ENCODE measurements at regions not wholly inside any gene's neighbourhood (a gene's known extent, or its start where the extent isn't known, plus 50 kb on each side); places are given as distances from the start of the nearest gene placed in this dataset.

DNA sequence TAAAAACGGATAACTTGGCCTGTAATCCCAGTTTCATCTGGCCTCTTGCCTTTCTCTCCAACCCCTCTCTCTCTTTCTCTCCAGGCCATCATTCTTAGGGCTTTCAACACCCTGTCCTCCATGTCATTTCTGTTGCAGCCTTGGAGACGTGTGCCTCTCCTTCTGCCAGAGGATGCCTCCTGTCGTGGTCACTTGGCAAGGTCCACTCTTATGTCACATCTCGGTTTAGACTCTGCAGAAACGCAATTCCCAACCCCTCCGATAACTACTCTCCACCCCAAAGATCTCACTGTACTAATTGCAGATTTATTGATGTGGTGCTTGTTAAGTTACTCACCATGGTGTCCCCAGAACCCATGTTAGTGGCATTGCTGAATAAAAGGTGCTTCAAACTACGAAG, 787.3 kb upstream of the RBFOX1 start:
- DNase-seq (ENCODE audit: low read depth, low spot score) (no peak), ATAC-seq (no peak)
- no TSS peak for BruUV-seq (replicated peaks)
- Histone ChIP-seq H3K9me2 (ENCODE audit: insufficient read depth) (no peaks in the 10 kb centered on the region), H3K4me1 (ENCODE audit: control insufficient read depth in 1 of 2, insufficient read depth in 2 of 2, low read length in 2 of 2) (no peaks in the 10 kb centered on the region), H3K9ac (ENCODE audit: low read length) (no peak overlapping the region), H2AFZ (ENCODE audit: low read depth, low read length, poor library complexity, severe bottlenecking) (no peak overlapping the region), H3K79me2 (ENCODE audit: insufficient read depth, low read length) (no peaks in the 10 kb centered on the region), H4K20me1 (ENCODE audit: insufficient read depth) (no peaks in the 10 kb centered on the region), H3K27ac (ENCODE audit: low read depth, low read length) (no peak overlapping the region), H3K4me2 (ENCODE audit: low read length) (no peak overlapping the region), H3K36me3 (ENCODE audit: control insufficient read depth in 1 of 2, insufficient read depth in 2 of 2, low read length in 2 of 2) (no peaks in the 10 kb centered on the region), H3K9me3 (ENCODE audit: control insufficient read depth in 1 of 2, insufficient read depth in 1 of 2, low read depth in 1 of 2, low read length in 2 of 2) (no peaks in the 10 kb centered on the region), H3K4me3 (replicated peaks in 1 of 2; ENCODE audit: low read depth in 1 of 2, low read length in 2 of 2) (no peak overlapping the region), H3K27me3 (ENCODE audit: insufficient read depth, low read length) (no peaks in the 10 kb centered on the region)
- POLR2A ChIA-PET, result no interaction called here
- RAD21 ChIA-PET (ENCODE audit: low non-redundant PET in 1 of 2, low total read pairs in 2 of 2, uncharacterized antibody in 2 of 2, unreplicated experiment in 2 of 2), result no interaction called here
- CTCF ChIA-PET, result no interaction called here
- intact Hi-C loops (cut with micrococcal nuclease), result no loop called here
- TF ChIP-seq CEBPB (IDR thresholded peaks at IDR 0.05; ENCODE audit: low read depth), result no peak
- TF ChIP-seq, protein P1, sequence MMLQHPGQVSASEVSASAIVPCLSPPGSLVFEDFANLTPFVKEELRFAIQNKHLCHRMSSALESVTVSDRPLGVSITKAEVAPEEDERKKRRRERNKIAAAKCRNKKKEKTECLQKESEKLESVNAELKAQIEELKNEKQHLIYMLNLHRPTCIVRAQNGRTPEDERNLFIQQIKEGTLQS (IDR thresholded peaks at IDR 0.05), result no peak
- no peak for TF ChIP-seq JUND (IDR thresholded peaks at IDR 0.05)
- no peak for TF ChIP-seq POLR2AphosphoS5 (IDR thresholded peaks at IDR 0.05; ENCODE audit: low read depth, low read length)

GRCh38 chr16:6541267-6541666, 791.4 kb upstream of the RBFOX1 start:
- intact Hi-C loops (cut with micrococcal nuclease), result no loop called here

More at GRCh38 chr16:6541267-6541666, 791.4 kb upstream of the RBFOX1 start:
- ATAC-seq, result no peak
- DNase-seq (ENCODE audit: low read depth, low spot score), result no peak
- CTCF ChIA-PET, result no interaction called here
- RAD21 ChIA-PET (ENCODE audit: low non-redundant PET in 1 of 2, low total read pairs in 2 of 2, uncharacterized antibody in 2 of 2, unreplicated experiment in 2 of 2), result no interaction called here
- Histone ChIP-seq H3K4me1 (ENCODE audit: control insufficient read depth in 1 of 2, insufficient read depth in 2 of 2, low read length in 2 of 2) (no peaks in the 10 kb centered on the region), H3K36me3 (ENCODE audit: control insufficient read depth in 1 of 2, insufficient read depth in 2 of 2, low read length in 2 of 2) (no peaks in the 10 kb centered on the region), H3K4me3 (replicated peaks in 1 of 2; ENCODE audit: low read depth in 1 of 2, low read length in 2 of 2) (no peak overlapping the region), H4K20me1 (ENCODE audit: insufficient read depth) (no peaks in the 10 kb centered on the region), H3K79me2 (ENCODE audit: insufficient read depth, low read length) (no peaks in the 10 kb centered on the region), H3K9me2 (ENCODE audit: insufficient read depth) (no peaks in the 10 kb centered on the region), H3K4me2 (ENCODE audit: low read length) (no peak overlapping the region), H3K27me3 (ENCODE audit: insufficient read depth, low read length) (no peaks in the 10 kb centered on the region), H3K9me3 (ENCODE audit: control insufficient read depth in 1 of 2, insufficient read depth in 1 of 2, low read depth in 1 of 2, low read length in 2 of 2) (no peaks in the 10 kb centered on the region), H3K9ac (ENCODE audit: low read length) (no peak overlapping the region), H2AFZ (ENCODE audit: low read depth, low read length, poor library complexity, severe bottlenecking) (no peak overlapping the region), H3K27ac (ENCODE audit: low read depth, low read length) (no peak overlapping the region)
- POLR2A ChIA-PET, result no interaction called here
- TF ChIP-seq ELF1 (IDR thresholded peaks at IDR 0.05; ENCODE audit: borderline replicate concordance, low read depth) (no peak), JUND (IDR thresholded peaks at IDR 0.05) (no peak), SP1 (IDR thresholded peaks at IDR 0.05; ENCODE audit: low read depth) (no peak), EGR1 (IDR thresholded peaks at IDR 0.05; ENCODE audit: low read depth) (no peak), CBX3 (IDR thresholded peaks at IDR 0.05; ENCODE audit: low read depth) (no peak), POLR2A (IDR thresholded peaks at IDR 0.05; ENCODE audit: borderline replicate concordance, extremely low read depth, insufficient read depth, insufficient read length) (no peak), EZH2 (IDR thresholded peaks at IDR 0.05) (no peak), CEBPB (IDR thresholded peaks at IDR 0.05; ENCODE audit: low read depth) (no peak), RAD21 (IDR thresholded peaks at IDR 0.05; ENCODE audit: low read depth) (no peak)
- TF ChIP-seq, protein P1 (IDR thresholded peaks at IDR 0.05), result no peak
- no TSS peak for BruUV-seq (replicated peaks)
